CD4-positive, alpha-beta T cell (primary cell): ENCODE measurements at regions not wholly inside any gene's neighbourhood (a gene's known extent, or its start where the extent isn't known, plus 50 kb on each side); places are given as distances from the start of the nearest gene placed in this dataset.
A peak's percentile ranks its signal among the peaks of the same experiment; 100 is the strongest.

Source experiments
- ATAC-seq: fragments of 200-7000 bp; cut with Tn5 transposase; one replicate; pipeline ENCODE4 v1.10.0; 2022; ENCODE audit warnings: mild to moderate bottlenecking; ENCODE audit not compliant: poor library complexity
- CTCF ChIA-PET: fragments of 350-600 bp; sonication (Branson Sonifier 250); formaldehyde crosslinking; loops from one replicate; lab custom pipeline; 2021; ENCODE audit warnings: antibody characterized with exemption, inconsistent platforms; lab: Charles Lee
- POLR2A ChIA-PET: fragments of 350-600 bp; sonication (Branson Sonifier 250); formaldehyde crosslinking; loops from one replicate; lab custom pipeline; 2021; ENCODE audit warnings: antibody characterized with exemption, inconsistent platforms; lab: Charles Lee
- DNase-seq, 14 experiments: peaks; one replicate each; pipeline ENCODE4 v3.0.0-alpha.2; 2013 to 2020; ENCODE audit warnings: mixed read lengths in 2 of 14
- H3K27ac ChIP-seq, 2 donors: one replicate each; pipeline versions ENCODE4 v1.5.1 to v1.7.0; 2013; ENCODE audit warnings: low read length in 2 of 2, low read depth in 1 of 2, mild to moderate bottlenecking in 1 of 2
- H3K27me3 ChIP-seq, 2 experiments: 1 replicate in 1 of 2; 2 replicates in 1 of 2; pipeline versions ENCODE4 v1.6.1 to v1.7.0; 2013; ENCODE audit warnings: low read length in 2 of 2, control low read depth in 1 of 2, mild to moderate bottlenecking in 1 of 2, moderate library complexity in 1 of 2; ENCODE audit not compliant: insufficient read depth in 2 of 2, control insufficient read depth in 1 of 2
- H3K36me3 ChIP-seq: one replicate; pipeline ENCODE4 v1.6.1; 2013; ENCODE audit warnings: low read length, control low read depth; ENCODE audit not compliant: insufficient read depth
- H3K4me1 ChIP-seq: one replicate; pipeline ENCODE4 v1.6.1; 2013; ENCODE audit warnings: low read length, control low read depth; ENCODE audit not compliant: insufficient read depth
- H3K4me3 ChIP-seq: one replicate; pipeline ENCODE4 v1.5.1; 2013; ENCODE audit warnings: mild to moderate bottlenecking, low read length, moderate library complexity
- H3K9me3 ChIP-seq, 2 experiments: 1 replicate in 1 of 2; 2 replicates in 1 of 2; pipeline versions ENCODE4 v1.6.1 to v1.7.0; 2013; ENCODE audit warnings: low read length in 2 of 2, mild to moderate bottlenecking in 2 of 2, control low read depth in 1 of 2, moderate library complexity in 1 of 2; ENCODE audit not compliant: control insufficient read depth in 1 of 2, insufficient read depth in 1 of 2
- H3K27ac Mint-ChIP-seq: one replicate; pipeline ENCODE4 v1.8.0; 2020; ENCODE audit warnings: mixed read lengths
- H3K27me3 Mint-ChIP-seq: one replicate; pipeline ENCODE4 v1.8.0; 2021; ENCODE audit warnings: mixed read lengths
- H3K36me3 Mint-ChIP-seq: one replicate; pipeline ENCODE4 v1.8.0; 2021; ENCODE audit warnings: low read depth, mixed read lengths
- H3K4me1 Mint-ChIP-seq: one replicate; pipeline ENCODE4 v1.8.0; 2021; ENCODE audit warnings: low read depth, mixed read lengths
- H3K4me3 Mint-ChIP-seq: one replicate; pipeline ENCODE4 v1.8.0; 2020; ENCODE audit warnings: mild to moderate bottlenecking, mixed read lengths
- H3K9me3 Mint-ChIP-seq: one replicate; pipeline ENCODE4 v1.8.0; 2020; ENCODE audit warnings: mixed read lengths
- CTCF ChIP-seq: fragments of 200-600 bp; IDR thresholded peaks from one replicate; pipeline ENCODE4 v1.8.0; 2022; ENCODE audit warnings: antibody characterized with exemption, mild to moderate bottlenecking
- intact Hi-C, 2 experiments: fragments of 100-400 bp; cut with DNase I in 1 of 2; cut with micrococcal nuclease in 1 of 2; formaldehyde crosslinking; loops; one replicate each; pipeline versions ENCODE4 v1.15.1 to v1.9.0; 2023 to 2025; cut with DNase I, micrococcal nuclease

GRCh38 chr1:5664081-5664768 is 328.0 kb downstream of the NPHP4 start:
- no peak overlapping the region for H3K4me3 ChIP-seq
- no peak overlapping the region for H3K27ac ChIP-seq
- POLR2A ChIA-PET = no interaction called here
- Mint-ChIP-seq H3K36me3 (no peaks in the 10 kb centered on the region), H3K27ac (no peak overlapping the region), H3K4me3 (no peak overlapping the region), H3K4me1 (peaks cover 12% of the 10 kb centered on the region), H3K9me3 (no peaks in the 10 kb centered on the region), H3K27me3 (peaks cover 18% of the 10 kb centered on the region)
- no peak for TF ChIP-seq CTCF
- DNase-seq (no peak), ATAC-seq (no peak)
- H3K27me3 ChIP-seq = no peaks in the 10 kb centered on the region
- H3K9me3 ChIP-seq = peaks cover 0 to 16% of the 10 kb centered on the region in 2 experiments
- CTCF ChIA-PET = no interaction called here
- intact Hi-C loops = no loop called here
- H3K36me3 ChIP-seq = no peaks in the 10 kb centered on the region
- peaks cover 31% of the 10 kb centered on the region for H3K4me1 ChIP-seq

- Histone ChIP-seq H3K9me3 (peaks cover 0 to 11% of the 10 kb centered on the region in 2 experiments), H3K27me3 (no peaks in the 10 kb centered on the region), H3K4me1 (peaks cover 24% of the 10 kb centered on the region), H3K36me3 (no peaks in the 10 kb centered on the region), H3K27ac (no peak overlapping the region), H3K4me3 (no peak overlapping the region)
- Mint-ChIP-seq H3K27ac (no peak overlapping the region), H3K4me3 (no peak overlapping the region), H3K9me3 (no peaks in the 10 kb centered on the region), H3K27me3 (peaks cover 18% of the 10 kb centered on the region), H3K36me3 (no peaks in the 10 kb centered on the region), H3K4me1 (peaks cover 5% of the 10 kb centered on the region)
- DNase-seq (peak in 1 of 14 experiments; percentile 15), ATAC-seq (no peak)
- intact Hi-C loops = no loop called here
- no peak for TF ChIP-seq CTCF
- CTCF ChIA-PET = no interaction called here
- POLR2A ChIA-PET = no interaction called here
These were observed 329.5 kb downstream of the NPHP4 start for GRCh38 chr1:5662744-5663126.

GRCh38 chr1:5662086-5662743 is 330.0 kb downstream of the NPHP4 start:
- POLR2A ChIA-PET = no interaction called here
- Mint-ChIP-seq H3K9me3 (no peaks in the 10 kb centered on the region), H3K4me3 (no peak overlapping the region), H3K27me3 (peaks cover 21% of the 10 kb centered on the region), H3K4me1 (peaks cover 5% of the 10 kb centered on the region), H3K27ac (no peak overlapping the region), H3K36me3 (no peaks in the 10 kb centered on the region)
- Histone ChIP-seq H3K27me3 (no peaks in the 10 kb centered on the region), H3K4me3 (no peak overlapping the region), H3K9me3 (peaks cover 0 to 5% of the 10 kb centered on the region in 2 experiments), H3K4me1 (peaks cover 21% of the 10 kb centered on the region), H3K36me3 (no peaks in the 10 kb centered on the region), H3K27ac (no peak overlapping the region)
- intact Hi-C loops = no loop called here
- CTCF ChIA-PET = no interaction called here
- DNase-seq = peak in 1 of 14 experiments; percentile 0
- ATAC-seq = no peak
- no peak for TF ChIP-seq CTCF
